Retinal pigment epithelial cell (primary cell): ENCODE measurements at regions not wholly inside any gene's neighbourhood (a gene's known extent, or its start where the extent isn't known, plus 50 kb on each side); places are given as distances from the start of the nearest gene placed in this dataset.

ENCODE experiments used
- DNase-seq: peaks from one replicate; pipeline ENCODE4 v3.0.0-alpha.2; 2010; ENCODE audit warnings: low read depth
- H3K4me3 ChIP-seq: 2 replicates; pipeline ENCODE4 v1.5.1; 2011; ENCODE audit warnings: mild to moderate bottlenecking, low read length, control low read depth, moderate library complexity
- CTCF ChIP-seq: conservative IDR thresholded peaks from 2 replicates; pipeline ENCODE4 v1.5.1; 2011; ENCODE audit warnings: low read depth, low read length, control low read depth, inconsistent platforms

GRCh38 chr6:117137711-117138110 is 127.6 kb upstream of the VGLL2 start:
- no peak overlapping the region for H3K4me3 ChIP-seq
- no peak for TF ChIP-seq CTCF

GRCh38 chr6:117138425-117138824 is 126.9 kb upstream of the VGLL2 start:
- DNase-seq = no peak
- no peak overlapping the region for H3K4me3 ChIP-seq
- no peak for TF ChIP-seq CTCF

More at GRCh38 chr6:117137711-117138110, 127.6 kb upstream of the VGLL2 start:
- DNase-seq = no peak

- DNase-seq = no peak
Measured at GRCh38 chr6:117138920-117139319, 126.4 kb upstream of the VGLL2 start.

GRCh38 chr6:117142142-117142541 is 123.2 kb upstream of the VGLL2 start:
- no peak for DNase-seq
- H3K4me3 ChIP-seq = no peak overlapping the region
- no peak for TF ChIP-seq CTCF

More at GRCh38 chr6:117138920-117139319, 126.4 kb upstream of the VGLL2 start:
- no peak for TF ChIP-seq CTCF
- H3K4me3 ChIP-seq = no peak overlapping the region

GRCh38 chr6:117142995-117143394 is 122.4 kb upstream of the VGLL2 start:
- no peak overlapping the region for H3K4me3 ChIP-seq
- TF ChIP-seq CTCF = no peak
- DNase-seq = no peak

- DNase-seq = no peak
- no peak for TF ChIP-seq CTCF
- no peak overlapping the region for H3K4me3 ChIP-seq
Measured at GRCh38 chr6:117143647-117144046, 121.7 kb upstream of the VGLL2 start.

GRCh38 chr6:117145940-117146339 is 119.4 kb upstream of the VGLL2 start:
- DNase-seq = no peak
- TF ChIP-seq CTCF = no peak
- H3K4me3 ChIP-seq = no peak overlapping the region
